OCI-LY1 (cell line): ENCODE measurements at regions not wholly inside any gene's neighbourhood (a gene's known extent, or its start where the extent isn't known, plus 50 kb on each side); places are given as distances from the start of the nearest gene placed in this dataset.

Experiments used
- CTCF ChIP-seq: fragments of 200-600 bp; sonication (generic), shearing (Covaris generic); IDR thresholded peaks from 2 replicates; pipeline ENCODE4 v1.5.1; 2017; ENCODE audit warnings: mild to moderate bottlenecking, antibody characterized with exemption, low read length, moderate library complexity, mixed read lengths
- EZH2 ChIP-seq: fragments of 200-600 bp; sonication (generic), shearing (Covaris generic); IDR thresholded peaks from 2 replicates; pipeline ENCODE4 v1.8.0; 2017; ENCODE audit warnings: borderline replicate concordance, mixed run types, mild to moderate bottlenecking, antibody characterized with exemption, low read length, moderate library complexity, mixed read lengths

- TF ChIP-seq CTCF (no peak), EZH2 (no peak)
Observed at GRCh38 chr2:145597809-145598208, 1077.9 kb upstream of the ZEB2 start.
